ENCODE measurements at regions not wholly inside any gene's neighbourhood (a gene's known extent, or its start where the extent isn't known, plus 50 kb on each side); places are given as distances from the start of the nearest gene placed in this dataset.
"Not testable (repeated sequence)": the region's sequence is repeated elsewhere in the genome, so short reads cannot be mapped to it uniquely, and the experiment has no call there.

DNA sequence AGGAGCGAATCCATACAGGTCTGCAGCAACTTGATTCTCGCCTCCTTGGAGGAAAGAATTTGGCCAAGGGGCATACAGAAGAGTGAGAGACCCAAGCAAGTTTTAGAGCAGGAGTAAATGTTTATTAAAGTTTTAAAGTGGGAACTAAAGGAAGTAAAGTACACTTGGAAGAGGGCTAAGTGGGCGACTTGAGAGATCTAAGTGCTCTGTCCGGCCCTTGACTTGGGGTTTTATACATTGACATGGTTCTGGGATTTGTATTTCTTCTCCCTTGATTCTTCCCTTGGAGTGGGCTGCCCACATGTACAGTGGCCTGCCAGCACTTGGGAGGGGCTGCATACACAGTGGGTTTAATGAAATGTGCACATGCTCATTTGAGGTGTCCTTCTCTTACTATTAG, 421.2 kb downstream of the TMEM121 start:
- Histone ChIP-seq H3K36me3 (replicated peaks; ENCODE audit: control insufficient read depth, insufficient read depth, low read length) (no peaks in the 10 kb centered on the region), H3K4me3 (ENCODE audit: insufficient read depth, low read depth, low read length) (no peak overlapping the region), H3K27me3 (ENCODE audit: control insufficient read depth, insufficient read depth, low read length) (no peaks in the 10 kb centered on the region)
- no peak for DNase-seq

DNA sequence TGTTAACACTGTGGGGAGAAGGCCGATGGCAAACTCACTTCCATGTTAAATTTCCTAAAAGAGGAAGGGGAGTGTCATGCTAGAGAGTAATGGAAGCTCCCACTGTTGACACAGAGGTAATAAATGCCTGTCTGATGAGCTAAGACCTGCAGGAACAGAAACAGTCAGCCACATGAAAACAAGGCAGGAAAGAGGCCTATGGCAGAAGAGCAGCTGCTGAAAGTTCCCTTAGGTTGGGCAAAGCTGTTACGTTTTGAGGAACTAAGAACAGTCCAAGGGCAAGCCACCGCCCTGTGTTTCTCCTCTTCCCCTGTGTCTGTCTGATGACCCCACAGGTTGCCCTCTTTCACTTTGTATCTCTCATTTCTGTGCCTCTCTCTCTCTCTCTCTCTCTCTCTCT, 422.6 kb downstream of the TMEM121 start:
- DNase-seq; H3K36me3 ChIP-seq (replicated peaks; ENCODE audit: control insufficient read depth, insufficient read depth, low read length); H3K4me3 ChIP-seq (ENCODE audit: insufficient read depth, low read depth, low read length); H3K27me3 ChIP-seq (ENCODE audit: control insufficient read depth, insufficient read depth, low read length): not testable (repeated sequence)

DNA sequence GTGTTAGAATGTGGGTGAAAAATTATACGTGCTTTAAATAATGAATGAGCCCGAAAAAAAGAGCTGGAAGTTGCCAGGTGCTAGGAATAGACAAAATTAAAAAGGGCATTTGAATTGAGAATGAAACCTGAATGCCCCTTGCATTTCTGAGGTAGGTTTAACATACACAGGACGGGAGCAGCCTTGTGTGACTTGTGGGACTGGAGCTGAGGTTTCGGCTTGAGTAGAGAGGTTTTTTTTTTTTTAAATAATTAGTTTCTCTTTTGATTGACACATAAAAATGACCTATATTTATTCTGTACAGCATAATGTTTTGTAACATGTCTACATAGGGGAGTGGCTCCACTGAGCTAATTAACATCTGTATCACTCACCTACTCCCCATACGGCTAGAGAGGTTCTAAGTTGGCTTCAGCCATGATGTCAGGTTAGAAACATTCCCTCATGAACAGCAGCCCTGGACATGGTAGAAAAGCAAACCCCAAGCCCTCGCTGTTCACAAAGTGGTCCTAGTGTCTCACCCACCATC, 424.0 kb downstream of the TMEM121 start:
- H3K27me3 ChIP-seq (ENCODE audit: control insufficient read depth, insufficient read depth, low read length); DNase-seq; H3K4me3 ChIP-seq (ENCODE audit: insufficient read depth, low read depth, low read length); H3K36me3 ChIP-seq (replicated peaks; ENCODE audit: control insufficient read depth, insufficient read depth, low read length): not testable (repeated sequence)

DNA sequence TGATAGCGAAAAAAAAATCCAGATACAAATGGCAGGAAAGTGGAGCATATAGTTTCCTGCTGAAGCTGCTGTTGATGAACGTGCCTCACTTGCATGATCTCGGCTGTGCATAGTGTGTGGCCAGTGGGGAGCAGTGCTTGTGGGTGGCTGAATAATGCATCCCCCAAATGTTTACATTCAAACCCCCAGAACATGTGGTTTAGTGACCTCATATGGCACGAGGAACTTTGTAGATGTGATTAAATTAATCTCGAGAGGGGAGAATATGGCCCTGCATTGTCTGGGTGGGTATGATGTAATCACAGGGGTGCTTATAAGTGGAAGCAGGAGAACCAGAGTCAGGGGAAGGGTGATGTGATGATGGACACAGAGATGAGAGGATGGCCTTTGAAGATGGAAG, 425.0 kb downstream of the TMEM121 start:
- H3K27me3 ChIP-seq (ENCODE audit: control insufficient read depth, insufficient read depth, low read length) = no peaks in the 10 kb centered on the region
- no peaks in the 10 kb centered on the region for H3K36me3 ChIP-seq (replicated peaks; ENCODE audit: control insufficient read depth, insufficient read depth, low read length)
- no peak for DNase-seq
- H3K4me3 ChIP-seq (ENCODE audit: insufficient read depth, low read depth, low read length) = no peak overlapping the region

DNA sequence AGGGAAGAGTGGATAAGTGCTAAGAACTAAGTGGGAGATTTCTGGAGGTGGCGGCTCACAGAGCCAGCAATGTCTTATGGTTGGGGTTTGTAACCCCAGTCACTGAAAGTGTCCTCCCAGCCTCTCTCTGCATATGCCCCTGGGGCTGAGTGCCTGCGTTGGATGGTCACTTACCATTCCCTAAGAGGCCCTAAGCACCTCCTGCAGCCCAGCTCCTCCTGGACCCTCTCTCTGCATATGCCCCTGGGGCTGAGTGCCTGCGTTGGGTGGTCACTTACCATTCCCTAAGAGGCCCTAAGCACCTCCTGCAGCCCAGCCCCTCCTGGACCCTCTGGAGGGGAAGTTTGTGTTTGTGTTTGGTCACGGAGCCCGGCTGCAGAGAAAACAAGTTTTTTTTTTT, 425.8 kb downstream of the TMEM121 start:
- Histone ChIP-seq H3K27me3 (ENCODE audit: control insufficient read depth, insufficient read depth, low read length) (no peaks in the 10 kb centered on the region), H3K4me3 (ENCODE audit: insufficient read depth, low read depth, low read length) (no peak overlapping the region), H3K36me3 (replicated peaks; ENCODE audit: control insufficient read depth, insufficient read depth, low read length) (no peaks in the 10 kb centered on the region)
- no peak for DNase-seq

DNA sequence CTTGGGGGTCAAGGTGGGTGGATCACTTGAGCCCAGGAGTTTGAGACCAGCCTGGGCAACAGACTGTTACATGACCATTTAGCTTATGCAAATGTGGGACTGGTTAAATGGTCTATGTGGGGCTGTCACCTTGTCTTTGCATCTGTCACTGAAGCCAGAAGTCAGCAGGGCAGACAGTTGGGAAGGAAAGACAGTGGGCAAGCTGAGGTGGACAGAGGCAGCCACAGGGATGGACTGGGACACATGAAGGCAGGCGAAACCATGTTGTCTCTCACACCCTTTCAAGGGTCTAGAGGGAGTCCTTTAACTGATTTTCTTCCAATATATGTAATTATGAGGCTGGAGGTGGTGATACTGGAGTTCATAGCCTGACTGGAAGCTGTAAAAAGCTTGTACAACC, 426.4 kb downstream of the TMEM121 start:
- Histone ChIP-seq H3K27me3 (ENCODE audit: control insufficient read depth, insufficient read depth, low read length) (no peaks in the 10 kb centered on the region), H3K4me3 (ENCODE audit: insufficient read depth, low read depth, low read length) (no peak overlapping the region), H3K36me3 (replicated peaks; ENCODE audit: control insufficient read depth, insufficient read depth, low read length) (no peaks in the 10 kb centered on the region)
- no peak for DNase-seq

DNA sequence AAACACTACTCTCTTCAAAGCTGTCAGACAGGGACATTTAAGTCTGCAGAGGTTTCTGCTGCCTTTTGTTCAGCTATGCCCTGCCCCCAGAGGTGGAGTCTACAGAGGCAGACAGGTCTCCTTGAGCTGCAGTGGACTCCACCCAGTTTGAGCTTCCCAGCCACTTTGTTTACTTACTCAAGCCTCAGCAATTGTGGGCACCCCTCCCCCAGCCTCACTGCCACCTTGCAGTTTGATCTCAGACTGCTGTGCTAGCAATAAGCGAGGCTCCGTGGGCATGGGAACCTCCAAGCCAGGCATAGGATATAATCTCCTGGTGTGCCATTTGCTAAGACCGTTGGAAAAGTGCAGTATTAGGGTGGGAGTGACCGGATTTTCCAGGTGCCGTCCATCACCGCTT, 435.2 kb downstream of the TMEM121 start:
- H3K36me3 ChIP-seq (replicated peaks; ENCODE audit: control insufficient read depth, insufficient read depth, low read length); DNase-seq; H3K27me3 ChIP-seq (ENCODE audit: control insufficient read depth, insufficient read depth, low read length); H3K4me3 ChIP-seq (ENCODE audit: insufficient read depth, low read depth, low read length): not testable (repeated sequence)

DNA sequence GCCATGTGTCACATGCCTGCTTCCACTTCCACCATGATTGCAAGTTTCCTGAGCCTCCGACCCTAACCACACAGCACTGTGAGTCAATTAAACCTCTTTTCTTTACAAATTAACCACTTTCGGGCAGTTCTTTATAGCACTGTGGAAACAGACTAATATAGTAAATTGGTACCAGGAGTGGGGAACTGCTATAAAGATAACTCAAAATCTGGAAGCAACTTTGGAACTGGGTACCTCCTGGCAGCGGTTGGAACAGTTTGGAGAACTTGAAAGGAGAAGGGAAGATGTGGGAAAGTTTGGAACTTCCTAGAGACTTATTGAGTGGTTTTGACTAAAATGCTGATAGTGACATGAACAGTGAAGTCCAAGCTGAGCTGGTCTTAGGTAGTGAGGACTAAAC, 436.1 kb downstream of the TMEM121 start:
- DNase-seq = no peak
- H3K27me3 ChIP-seq (ENCODE audit: control insufficient read depth, insufficient read depth, low read length) = no peaks in the 10 kb centered on the region
- H3K36me3 ChIP-seq (replicated peaks; ENCODE audit: control insufficient read depth, insufficient read depth, low read length) = no peaks in the 10 kb centered on the region
- no peak overlapping the region for H3K4me3 ChIP-seq (ENCODE audit: insufficient read depth, low read depth, low read length)

DNA sequence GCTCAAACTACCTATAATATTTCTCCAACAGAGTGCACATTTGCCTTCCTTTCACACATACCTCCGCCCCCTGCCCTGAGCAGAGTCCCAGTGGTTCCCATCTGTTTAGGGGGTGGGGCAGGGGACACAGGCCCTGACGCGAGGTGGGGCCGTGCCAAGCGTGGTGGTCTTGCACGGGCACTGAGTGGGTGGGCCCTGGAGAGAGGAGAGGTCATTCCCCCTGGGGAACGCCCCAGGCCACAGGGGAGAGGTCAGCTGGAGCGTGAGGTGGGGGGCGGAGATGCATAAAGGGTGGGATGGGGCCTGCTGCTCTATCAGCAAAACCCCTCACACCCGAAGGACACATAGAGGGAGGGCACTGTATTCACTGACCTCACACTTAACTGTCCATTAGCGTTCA, 441.9 kb downstream of the TMEM121 start:
- no peaks in the 10 kb centered on the region for H3K27me3 ChIP-seq (ENCODE audit: control insufficient read depth, insufficient read depth, low read length)
- no peaks in the 10 kb centered on the region for H3K36me3 ChIP-seq (replicated peaks; ENCODE audit: control insufficient read depth, insufficient read depth, low read length)
- DNase-seq = no peak
- no peak overlapping the region for H3K4me3 ChIP-seq (ENCODE audit: insufficient read depth, low read depth, low read length)

DNA sequence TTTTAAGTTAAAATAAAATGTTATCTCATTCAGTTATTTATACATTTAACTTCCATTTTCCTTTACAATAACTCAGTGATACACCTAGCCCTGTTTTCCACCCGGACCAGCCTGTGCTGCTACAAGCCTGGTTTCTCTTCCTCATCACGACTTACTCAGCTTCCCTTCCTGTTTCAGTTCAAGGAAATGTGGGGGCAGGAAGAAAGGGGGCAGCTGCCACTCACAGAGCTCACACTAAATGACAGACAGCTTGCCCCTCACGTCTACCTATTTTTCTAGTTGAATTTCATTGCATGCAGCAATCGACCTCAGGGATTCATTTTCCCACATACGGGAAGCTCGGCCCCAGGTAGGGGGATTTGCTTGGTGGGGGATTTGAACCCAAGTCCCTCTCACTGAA, 442.6 kb downstream of the TMEM121 start:
- not testable (repeated sequence) for DNase-seq; H3K27me3 ChIP-seq (ENCODE audit: control insufficient read depth, insufficient read depth, low read length); H3K4me3 ChIP-seq (ENCODE audit: insufficient read depth, low read depth, low read length); H3K36me3 ChIP-seq (replicated peaks; ENCODE audit: control insufficient read depth, insufficient read depth, low read length)

DNA sequence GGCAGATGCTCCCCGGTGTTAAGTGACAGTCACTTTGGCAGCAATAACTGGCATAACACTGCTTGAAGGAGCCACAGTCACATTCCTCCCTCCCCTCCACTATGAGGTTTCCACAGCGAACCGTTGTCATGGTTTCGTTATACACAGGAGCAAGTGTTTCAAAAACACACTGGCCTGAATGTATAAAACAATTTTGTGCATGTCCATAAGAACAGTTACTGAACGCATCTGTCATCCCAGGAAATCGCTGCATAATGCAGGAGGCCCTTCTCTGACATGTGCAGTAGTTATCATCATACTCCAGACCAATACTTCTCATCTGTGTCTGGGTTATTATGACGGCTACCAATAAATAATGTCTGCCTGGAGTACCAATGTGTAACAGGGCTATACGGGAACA, 444.4 kb downstream of the TMEM121 start:
- not testable (repeated sequence) for H3K36me3 ChIP-seq (replicated peaks; ENCODE audit: control insufficient read depth, insufficient read depth, low read length); H3K4me3 ChIP-seq (ENCODE audit: insufficient read depth, low read depth, low read length); DNase-seq; H3K27me3 ChIP-seq (ENCODE audit: control insufficient read depth, insufficient read depth, low read length)

DNA sequence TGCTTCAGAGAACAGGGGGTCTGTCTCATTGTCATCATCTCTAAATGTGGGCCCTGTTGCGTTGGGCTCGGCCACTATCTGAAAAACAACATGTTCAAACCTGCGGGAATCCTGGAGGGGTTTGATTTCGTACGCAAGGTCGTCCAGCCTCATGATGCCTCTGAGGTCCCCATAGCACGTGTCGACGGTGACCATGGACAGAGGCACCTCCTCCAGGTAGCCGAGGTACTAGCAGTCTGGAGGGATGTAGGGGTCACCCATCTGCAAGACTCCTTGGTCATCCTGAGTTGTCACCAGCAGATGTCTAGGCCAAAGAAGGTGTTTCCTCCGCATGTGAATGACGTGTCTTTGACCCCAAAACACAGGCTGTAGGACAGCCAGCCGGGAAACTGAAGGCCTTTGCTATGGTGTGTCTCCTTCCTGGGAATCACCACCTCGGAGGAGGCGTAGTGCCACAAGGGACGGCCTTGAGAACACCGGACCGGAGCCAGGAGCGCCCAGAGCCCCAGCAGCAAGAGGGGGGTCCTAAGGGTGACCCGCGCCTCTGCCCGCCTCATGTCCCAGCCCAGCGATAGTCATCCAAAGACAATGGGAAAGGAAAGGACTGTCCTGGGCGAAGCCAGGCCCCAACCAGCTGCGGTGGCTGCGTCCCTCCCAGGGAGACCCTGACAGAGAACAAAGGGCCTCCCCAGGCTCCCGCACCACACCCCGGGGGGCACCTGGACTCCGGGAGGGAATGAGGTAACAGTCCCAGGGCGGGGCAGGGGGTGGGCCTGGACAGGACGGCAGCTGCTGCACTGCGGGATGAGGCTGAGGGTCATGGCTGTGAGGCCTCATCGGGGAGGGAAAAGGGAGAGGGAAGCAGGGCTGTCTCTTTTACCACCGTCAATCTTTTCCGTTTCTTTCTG, 445.5 kb downstream of the TMEM121 start:
- no peak for DNase-seq
- Histone ChIP-seq H3K4me3 (ENCODE audit: insufficient read depth, low read depth, low read length) (no peak overlapping the region), H3K36me3 (replicated peaks; ENCODE audit: control insufficient read depth, insufficient read depth, low read length) (no peaks in the 10 kb centered on the region), H3K27me3 (ENCODE audit: control insufficient read depth, insufficient read depth, low read length) (no peaks in the 10 kb centered on the region)

DNA sequence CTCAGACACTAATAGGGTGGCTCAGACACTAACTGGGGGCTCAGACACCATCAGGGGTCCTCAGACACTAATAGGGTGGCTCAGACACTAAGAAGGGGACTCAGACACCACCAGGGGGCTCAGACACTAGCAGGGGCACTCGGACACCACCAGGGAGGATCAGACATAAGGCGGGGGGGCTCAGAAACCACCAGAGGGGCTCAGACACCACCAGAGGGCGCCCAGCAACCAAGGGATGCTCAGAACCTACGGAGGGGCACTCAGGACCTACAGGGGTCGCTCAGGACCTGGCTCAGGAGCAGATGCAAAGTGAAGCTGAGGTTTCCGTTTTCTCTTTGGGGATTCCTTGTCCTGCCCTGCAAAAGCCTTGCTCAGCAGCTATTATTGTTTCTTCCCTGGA, 448.5 kb downstream of the TMEM121 start:
- Histone ChIP-seq H3K27me3 (ENCODE audit: control insufficient read depth, insufficient read depth, low read length) (no peaks in the 10 kb centered on the region), H3K36me3 (replicated peaks; ENCODE audit: control insufficient read depth, insufficient read depth, low read length) (no peaks in the 10 kb centered on the region), H3K4me3 (ENCODE audit: insufficient read depth, low read depth, low read length) (no peak overlapping the region)
- DNase-seq = no peak

DNA sequence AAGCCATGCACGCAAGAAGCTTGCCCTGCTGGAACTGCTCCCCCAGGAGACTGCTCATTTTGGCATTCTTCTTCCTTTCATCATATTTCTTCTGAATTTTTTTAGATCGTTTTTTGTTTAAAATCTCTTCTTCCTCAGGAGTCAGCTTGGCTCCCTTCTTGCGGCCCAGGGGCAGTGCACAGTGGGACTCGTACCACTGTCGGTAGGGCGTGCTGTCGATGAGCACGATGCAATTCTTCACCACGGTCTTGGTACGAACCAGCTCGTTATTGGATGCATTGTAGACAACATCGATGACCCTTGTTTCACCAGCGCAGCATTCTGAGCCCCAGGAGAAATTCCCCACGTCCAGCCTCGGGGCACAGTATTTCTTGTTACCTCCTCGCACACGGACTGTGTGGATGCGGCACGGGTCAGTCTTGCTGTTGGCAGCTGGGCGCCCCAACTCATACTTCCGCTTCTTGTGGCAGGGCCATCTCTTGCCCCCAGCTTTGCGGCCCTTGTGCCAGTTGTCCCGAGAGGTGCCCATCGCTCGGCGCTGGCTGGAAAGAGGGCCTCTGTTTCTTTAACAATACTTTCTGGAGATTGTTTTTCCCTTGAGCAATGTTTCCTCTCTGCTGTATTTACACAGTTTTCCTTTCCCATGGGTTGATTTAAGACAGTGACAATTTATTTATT, 452.4 kb downstream of the TMEM121 start:
- Histone ChIP-seq H3K36me3 (replicated peaks; ENCODE audit: control insufficient read depth, insufficient read depth, low read length) (no peaks in the 10 kb centered on the region), H3K27me3 (ENCODE audit: control insufficient read depth, insufficient read depth, low read length) (no peaks in the 10 kb centered on the region), H3K4me3 (ENCODE audit: insufficient read depth, low read depth, low read length) (no peak overlapping the region)
- no peak for DNase-seq

DNA sequence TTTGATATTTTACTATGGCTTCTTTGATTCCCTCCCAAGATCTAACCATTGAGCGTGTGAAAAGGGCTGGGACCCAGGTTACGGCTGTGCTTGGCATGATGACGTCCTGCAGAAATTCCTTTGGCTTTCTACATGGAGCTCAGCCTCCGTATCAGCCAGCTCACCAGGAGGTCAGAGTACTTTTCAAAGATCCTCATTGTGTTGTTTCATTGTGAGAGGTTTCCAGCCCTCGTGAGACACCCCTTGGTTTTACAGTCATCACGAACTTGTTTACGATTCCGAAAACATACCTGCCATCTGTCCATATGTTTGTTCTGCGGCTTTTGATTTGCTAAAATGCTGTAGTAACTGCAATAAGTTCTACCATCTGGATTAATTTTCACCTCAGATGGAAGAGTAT, 453.1 kb downstream of the TMEM121 start:
- H3K4me3 ChIP-seq (ENCODE audit: insufficient read depth, low read depth, low read length) = no peak overlapping the region
- H3K27me3 ChIP-seq (ENCODE audit: control insufficient read depth, insufficient read depth, low read length) = no peaks in the 10 kb centered on the region
- DNase-seq = no peak
- H3K36me3 ChIP-seq (replicated peaks; ENCODE audit: control insufficient read depth, insufficient read depth, low read length) = no peaks in the 10 kb centered on the region
